Mesodermal cell (in vitro differentiated cells): ENCODE measurements at regions not wholly inside any gene's neighbourhood (a gene's known extent, or its start where the extent isn't known, plus 50 kb on each side); places are given as distances from the start of the nearest gene placed in this dataset.

Experiments used
- H3K27ac ChIP-seq: 2 replicates; pipeline ENCODE4 v1.7.0; 2013; ENCODE audit warnings: mild to moderate bottlenecking, low read depth, low read length, moderate library complexity; ENCODE audit not compliant: severe bottlenecking
- H3K36me3 ChIP-seq: 2 replicates; pipeline ENCODE4 v1.7.1; 2013; ENCODE audit warnings: mild to moderate bottlenecking, low read length, moderate library complexity; ENCODE audit not compliant: control insufficient read depth, insufficient read depth
- H3K4me1 ChIP-seq: one replicate; pipeline ENCODE4 v1.7.1; 2013; ENCODE audit warnings: mild to moderate bottlenecking, low read length; ENCODE audit not compliant: insufficient read depth, control insufficient read depth, poor library complexity, severe bottlenecking
- H3K4me3 ChIP-seq: 2 replicates; pipeline ENCODE4 v1.7.0; 2013; ENCODE audit warnings: low read length, control low read depth, mild to moderate bottlenecking; ENCODE audit not compliant: insufficient read depth, poor library complexity, severe bottlenecking; ENCODE audit errors: extremely low read depth
- H3K9me3 ChIP-seq: 2 replicates; pipeline ENCODE4 v1.7.1; 2013; ENCODE audit warnings: mild to moderate bottlenecking, low read length, moderate library complexity; ENCODE audit not compliant: control insufficient read depth
- whole genome bisulfite sequencing, 2 experiments: methylation state at CpG; one replicate each; pipeline ENCODE4 v1.1.5; 2013; ENCODE audit warnings: missing lambda C conversion rate in 2 of 2; ENCODE audit not compliant: insufficient coverage in 2 of 2; 5-methylcytosine and 5-hydroxymethylcytosine counted together

- 85% methylated on average over 6 to 7 of the region's 9 CpGs for WGBS, 2 experiments
Measured at GRCh38 chrX:2596555-2597255, 94.4 kb upstream of the CD99 start.

GRCh38 chrX:2596045-2596444 lies 95.0 kb upstream of the CD99 start:
- H3K9me3 ChIP-seq = no peaks in the 10 kb centered on the region
- H3K4me1 ChIP-seq = no peaks in the 10 kb centered on the region
- H3K4me3 ChIP-seq = no peak overlapping the region
- no peak overlapping the region for H3K27ac ChIP-seq
- H3K36me3 ChIP-seq = no peaks in the 10 kb centered on the region
- 83 to 88% methylated on average over 4 of the region's 4 CpGs for WGBS, 2 experiments

More at GRCh38 chrX:2596555-2597255, 94.4 kb upstream of the CD99 start:
- Histone ChIP-seq H3K4me1 (no peaks in the 10 kb centered on the region), H3K36me3 (peaks cover 3% of the 10 kb centered on the region), H3K27ac (no peak overlapping the region), H3K4me3 (no peak overlapping the region), H3K9me3 (no peaks in the 10 kb centered on the region)

- 94 to 98% methylated on average over 5 of the region's 5 CpGs for WGBS, 2 experiments
- no peak overlapping the region for H3K27ac ChIP-seq
Measured at GRCh38 chrX:2595258-2595657, 94.5 kb upstream of the DHRSX start.

DNA sequence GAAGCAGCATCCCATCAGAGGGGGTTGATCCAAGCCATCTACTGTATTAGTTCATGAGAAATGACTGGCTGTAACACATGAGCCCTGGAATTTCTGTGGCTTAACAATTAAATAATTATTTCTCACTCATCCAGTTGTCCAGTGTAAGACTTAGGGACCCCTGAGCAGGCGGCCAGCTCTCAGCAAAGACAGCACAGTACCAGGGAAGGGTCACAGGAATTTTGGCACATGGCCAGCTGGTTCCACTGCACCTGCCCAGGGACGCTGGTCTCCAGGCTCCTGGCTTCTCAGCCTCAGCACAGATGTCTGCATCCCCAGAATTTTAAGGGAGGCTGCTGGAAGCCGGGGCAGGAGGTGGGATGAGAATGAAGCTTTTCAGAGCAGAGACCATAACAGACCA lies 93.7 kb upstream of the DHRSX start:
- 68 to 90% methylated on average over 2 to 3 of the region's 3 CpGs for WGBS, 2 experiments
- no peak overlapping the region for H3K27ac ChIP-seq
- H3K9me3 ChIP-seq = no peaks in the 10 kb centered on the region
- H3K36me3 ChIP-seq = no peaks in the 10 kb centered on the region
- H3K4me3 ChIP-seq = no peak overlapping the region
- H3K4me1 ChIP-seq = no peaks in the 10 kb centered on the region

More at GRCh38 chrX:2595258-2595657, 94.5 kb upstream of the DHRSX start:
- H3K4me3 ChIP-seq = no peak overlapping the region
- H3K36me3 ChIP-seq = no peaks in the 10 kb centered on the region
- no peaks in the 10 kb centered on the region for H3K9me3 ChIP-seq
- no peaks in the 10 kb centered on the region for H3K4me1 ChIP-seq

- no peak overlapping the region for H3K27ac ChIP-seq
- H3K4me1 ChIP-seq = no peaks in the 10 kb centered on the region
- H3K36me3 ChIP-seq = no peaks in the 10 kb centered on the region
- H3K4me3 ChIP-seq = no peak overlapping the region
- no peaks in the 10 kb centered on the region for H3K9me3 ChIP-seq
- 80 to 82% methylated on average over 3 of the region's 3 CpGs for WGBS, 2 experiments
Measured at GRCh38 chrX:2592279-2592678, 91.5 kb upstream of the DHRSX start.

GRCh38 chrX:2589186-2590020 lies 88.6 kb upstream of the DHRSX start:
- H3K27ac ChIP-seq = no peak overlapping the region
- H3K4me3 ChIP-seq = no peak overlapping the region
- no peaks in the 10 kb centered on the region for H3K36me3 ChIP-seq
- 93 to 95% methylated on average over 7 to 8 of the region's 9 CpGs for WGBS, 2 experiments
- H3K9me3 ChIP-seq = no peaks in the 10 kb centered on the region
- no peaks in the 10 kb centered on the region for H3K4me1 ChIP-seq

DNA sequence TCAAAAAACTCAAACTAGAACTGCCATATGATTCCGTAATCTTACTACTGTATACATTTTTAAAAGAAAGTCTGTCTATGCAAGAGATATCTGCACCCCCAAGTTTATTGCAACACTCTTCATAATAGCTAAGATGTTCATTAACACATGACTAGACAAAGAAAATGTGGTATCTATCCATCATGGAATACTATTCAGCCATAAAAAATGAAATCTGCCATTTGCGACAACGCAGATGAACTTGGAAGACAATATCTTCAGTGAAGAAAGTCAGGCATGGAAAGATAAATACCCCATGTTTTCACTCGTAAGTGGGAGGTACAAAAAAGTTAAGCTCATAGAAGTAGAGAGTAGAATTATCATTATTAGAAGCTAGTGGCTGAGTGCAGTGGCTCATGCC lies 87.3 kb upstream of the DHRSX start:
- WGBS, 2 experiments = 93 to 100% methylated on average over 3 of the region's 4 CpGs
- Histone ChIP-seq H3K36me3 (no peaks in the 10 kb centered on the region), H3K4me1 (no peaks in the 10 kb centered on the region), H3K4me3 (no peak overlapping the region), H3K9me3 (no peaks in the 10 kb centered on the region), H3K27ac (no peak overlapping the region)

GRCh38 chrX:2587146-2587545 lies 86.4 kb upstream of the DHRSX start:
- Histone ChIP-seq H3K9me3 (no peaks in the 10 kb centered on the region), H3K4me1 (peaks cover 3% of the 10 kb centered on the region), H3K4me3 (no peak overlapping the region), H3K27ac (no peak overlapping the region), H3K36me3 (no peaks in the 10 kb centered on the region)
- WGBS, 2 experiments = 80 to 100% methylated on average over 1 to 3 of the region's 4 CpGs

DNA sequence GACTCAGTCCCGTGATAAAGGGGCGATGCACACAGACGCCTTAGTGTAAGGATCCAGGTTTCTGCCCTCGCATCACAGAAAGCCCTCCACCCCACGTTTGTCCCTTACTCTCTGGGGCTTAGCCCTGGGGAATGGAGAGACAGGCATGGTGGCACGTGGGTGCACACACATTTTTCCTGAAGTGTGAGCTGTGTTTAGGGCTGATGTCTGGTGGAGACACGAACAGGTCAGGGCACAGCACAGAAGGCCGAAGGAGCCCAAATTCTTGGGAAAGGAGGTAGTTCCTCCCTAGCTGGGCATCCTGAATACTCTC lies 84.3 kb upstream of the DHRSX start:
- no peak overlapping the region for H3K27ac ChIP-seq
- no peaks in the 10 kb centered on the region for H3K36me3 ChIP-seq
- no peaks in the 10 kb centered on the region for H3K9me3 ChIP-seq
- no peak overlapping the region for H3K4me3 ChIP-seq
- H3K4me1 ChIP-seq = peaks cover 3% of the 10 kb centered on the region
- WGBS, 2 experiments = 45 to 60% methylated on average over 3 to 6 of the region's 8 CpGs

DNA sequence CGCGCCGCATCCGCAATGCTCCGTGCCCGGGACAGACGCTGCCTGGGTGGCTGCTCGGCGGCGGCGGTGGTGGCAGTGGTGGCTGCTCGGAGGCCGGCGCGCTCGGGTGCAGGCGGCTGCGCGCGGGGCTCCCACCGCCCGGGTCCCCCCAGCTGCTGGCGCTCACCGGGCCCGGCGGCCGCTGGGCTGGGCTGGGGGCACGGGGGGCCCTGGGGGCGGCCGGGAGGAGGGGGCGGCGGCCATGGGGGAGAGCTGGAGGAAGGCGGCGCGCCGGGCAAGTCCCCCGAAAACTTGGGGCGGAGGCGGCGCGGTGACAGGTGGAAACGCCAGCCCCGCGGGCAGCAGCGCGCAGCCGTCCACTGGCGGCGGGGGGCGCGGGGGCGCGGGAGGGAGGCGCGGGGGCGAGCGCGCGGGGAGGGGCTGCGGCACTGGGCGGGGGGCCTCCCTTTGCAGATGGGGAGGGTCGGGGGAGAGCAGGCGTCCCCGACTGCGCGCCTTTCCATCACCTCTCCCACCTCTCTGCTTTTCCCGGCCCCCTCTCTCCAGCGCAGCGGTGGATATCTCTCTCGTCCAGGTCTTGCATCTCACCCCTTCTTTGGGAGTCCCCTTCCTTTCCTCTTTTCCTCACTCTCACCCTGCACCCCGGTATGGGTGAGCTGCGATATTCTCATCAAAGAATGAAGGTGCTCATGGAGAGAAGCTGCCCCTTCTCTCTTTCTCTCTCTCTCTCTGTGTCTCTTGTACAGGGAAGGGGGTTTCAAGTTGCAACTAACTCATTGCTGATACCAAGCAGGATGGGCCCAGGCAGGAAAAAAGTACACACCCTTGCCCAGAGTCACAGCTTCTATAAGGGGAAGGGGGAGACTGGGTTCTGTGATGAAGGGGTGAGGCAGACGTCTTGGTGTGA lies 83.7 kb upstream of the DHRSX start:
- H3K36me3 ChIP-seq = no peaks in the 10 kb centered on the region
- H3K27ac ChIP-seq = no peak overlapping the region
- H3K4me3 ChIP-seq = no peak overlapping the region
- no peaks in the 10 kb centered on the region for H3K9me3 ChIP-seq
- WGBS, 2 experiments = 1 to 2% methylated on average over 32 to 41 of the region's 73 CpGs
- H3K4me1 ChIP-seq = peaks cover 3% of the 10 kb centered on the region
